SK-N-SH (cell line): ENCODE measurements at regions not wholly inside any gene's neighbourhood (a gene's known extent, or its start where the extent isn't known, plus 50 kb on each side); places are given as distances from the start of the nearest gene placed in this dataset.

Source experiments
- CTCF ChIA-PET: fragments of 300-600, 350-600 bp; formaldehyde crosslinking; extraction: SDS; loops from one replicate; lab custom pipeline; 2021; lab: Yijun Ruan, JAX
- POLR2A ChIA-PET: fragments of 350-600 bp; sonication (Branson Sonifier 250); formaldehyde crosslinking; extraction: SDS; loops from one replicate; lab custom pipeline; 2020; ENCODE audit warnings: antibody characterized with exemption, inconsistent platforms; lab: Yijun Ruan, JAX
- DNase-seq: peaks from one replicate; pipeline ENCODE4 v3.0.0; 2012
- H2AFZ ChIP-seq: fragments of 200-600 bp; sonication (generic); 2 replicates; pipeline ENCODE4 v1.8.1; 2016; ENCODE audit warnings: antibody characterized with exemption, mild to moderate bottlenecking, low read depth
- H3F3A ChIP-seq: fragments of 200-600 bp; sonication (generic); replicated peaks from 2 replicates; pipeline ENCODE3; 2016; ENCODE audit warnings: antibody characterized with exemption, mild to moderate bottlenecking; ENCODE audit not compliant: insufficient read depth
- H3K27ac ChIP-seq, 2 experiments: fragments of 200-500 bp in 1 of 2; fragments of 200-600 bp in 1 of 2; sonication (Bioruptor generic) in 1 of 2; sonication (generic), shearing (Covaris generic) in 1 of 2; 2 replicates each; pipeline versions ENCODE4 v1.5.1 to v1.6.1; 2014 to 2016; ENCODE audit warnings: low read depth in 2 of 2, inconsistent platforms in 1 of 2, low read length in 1 of 2, mild to moderate bottlenecking in 1 of 2, mixed read lengths in 1 of 2
- H3K27me3 ChIP-seq: fragments of 200-600 bp; sonication (generic), shearing (Covaris generic); 2 replicates; pipeline ENCODE4 v1.6.1; 2016; ENCODE audit warnings: mixed run types; ENCODE audit not compliant: insufficient read depth
- H3K36me3 ChIP-seq, 2 experiments: fragments of 200-500 bp in 1 of 2; fragments of 200-600 bp in 1 of 2; sonication (Bioruptor generic) in 1 of 2; sonication (generic) in 1 of 2; replicated peaks in 1 of 2; 2 replicates each; pipeline versions ENCODE3 to v1.5.1; 2014 to 2016; ENCODE audit warnings: low read length in 1 of 2, mild to moderate bottlenecking in 1 of 2; ENCODE audit not compliant: insufficient read depth in 2 of 2, control insufficient read depth in 1 of 2
- H3K4me1 ChIP-seq, 2 experiments: fragments of 200-500 bp in 1 of 2; fragments of 200-600 bp in 1 of 2; sonication (Bioruptor generic) in 1 of 2; sonication (generic), shearing (Covaris generic) in 1 of 2; 2 replicates each; pipeline versions ENCODE4 v1.5.1 to v1.6.1; 2014 to 2016; ENCODE audit warnings: low read depth in 1 of 2, low read length in 1 of 2, mixed run types in 1 of 2; ENCODE audit not compliant: insufficient read depth in 2 of 2, control insufficient read depth in 1 of 2
- H3K4me2 ChIP-seq: fragments of 200-600 bp; sonication (generic), shearing (Covaris generic); 2 replicates; pipeline ENCODE4 v1.6.1; 2017; ENCODE audit warnings: mixed run types
- H3K4me3 ChIP-seq, 2 experiments: fragments of 200-500 bp in 1 of 2; fragments of 200-600 bp in 1 of 2; sonication (Bioruptor generic) in 1 of 2; sonication (generic), shearing (Covaris generic) in 1 of 2; 2 replicates each; pipeline versions ENCODE4 v1.5.1 to v1.8.1; 2014 to 2016; ENCODE audit warnings: low read depth in 2 of 2, inconsistent platforms in 1 of 2, low read length in 1 of 2, mild to moderate bottlenecking in 1 of 2, mixed read lengths in 1 of 2, moderate library complexity in 1 of 2
- H3K79me2 ChIP-seq: fragments of 200-600 bp; sonication (generic); 2 replicates; pipeline ENCODE4 v1.8.1; 2017; ENCODE audit warnings: mild to moderate bottlenecking; ENCODE audit not compliant: insufficient read depth
- H3K9ac ChIP-seq: fragments of 200-600 bp; sonication (generic); 2 replicates; pipeline ENCODE4 v1.6.1; 2017; ENCODE audit warnings: mixed run types
- H3K9me2 ChIP-seq: fragments of 200-600 bp; sonication (generic); 2 replicates; pipeline ENCODE4 v1.6.1; 2017; ENCODE audit warnings: mixed run types
- H3K9me3 ChIP-seq: fragments of 200-600 bp; sonication (generic); 2 replicates; pipeline ENCODE4 v1.6.1; 2017; ENCODE audit warnings: mixed run types, mild to moderate bottlenecking, moderate library complexity
- H4K20me1 ChIP-seq: fragments of 200-600 bp; sonication (generic); 2 replicates; pipeline ENCODE4 v1.6.1; 2017; ENCODE audit warnings: mild to moderate bottlenecking, mixed run types; ENCODE audit not compliant: insufficient read depth
- CHD2 ChIP-seq: fragments of 150-350 bp; IDR thresholded peaks from 2 replicates; pipeline ENCODE4 v1.6.1; 2018; ENCODE audit warnings: low read length; ENCODE audit not compliant: partially characterized antibody
- ELF1 ChIP-seq: IDR thresholded peaks from 2 replicates; pipeline ENCODE4 v1.4.0; 2012
- FOXM1 ChIP-seq: IDR thresholded peaks from 2 replicates; pipeline ENCODE4 v1.4.0; 2012; ENCODE audit warnings: low read depth, mild to moderate bottlenecking
- GABPA ChIP-seq: IDR thresholded peaks from 2 replicates; pipeline ENCODE4 v1.4.0; 2012; ENCODE audit warnings: low read depth, mild to moderate bottlenecking
- JUND ChIP-seq: IDR thresholded peaks from 2 replicates; pipeline ENCODE4 v1.4.0; 2012
- MEF2A ChIP-seq: IDR thresholded peaks from 2 replicates; pipeline ENCODE4 v1.4.0; 2012; ENCODE audit warnings: low read depth, borderline replicate concordance
- NFIC ChIP-seq: IDR thresholded peaks from 2 replicates; pipeline ENCODE4 v1.4.0; 2012; ENCODE audit warnings: borderline replicate concordance
- NRF1 ChIP-seq: IDR thresholded peaks from 2 replicates; pipeline ENCODE4 v1.6.1; 2012; ENCODE audit warnings: low read depth, mild to moderate bottlenecking, low read length
- PBX3 ChIP-seq: IDR thresholded peaks from 2 replicates; pipeline ENCODE4; 2012
- POLR2AphosphoS5 ChIP-seq: IDR thresholded peaks from 2 replicates; pipeline ENCODE4 v1.6.1; 2012; ENCODE audit warnings: low read depth, low read length
- RFX5 ChIP-seq: IDR thresholded peaks from 2 replicates; pipeline ENCODE4 v1.6.1; 2012; ENCODE audit warnings: mild to moderate bottlenecking, improper control_type of control experiment, low read length
- SIN3A ChIP-seq: IDR thresholded peaks from 2 replicates; pipeline ENCODE4 v1.6.1; 2012; ENCODE audit warnings: low read depth, mild to moderate bottlenecking, low read length, moderate library complexity, borderline replicate concordance
- SMC3 ChIP-seq: IDR thresholded peaks from 2 replicates; pipeline ENCODE4 v1.6.1; 2012; ENCODE audit warnings: low read depth, low read length, improper control_type of control experiment
- TCF12 ChIP-seq: IDR thresholded peaks from 2 replicates; pipeline ENCODE4 v1.4.0; 2012
- USF2 ChIP-seq: fragments of 150-350 bp; IDR thresholded peaks from 2 replicates; pipeline ENCODE4 v1.6.1; 2017; ENCODE audit warnings: antibody characterized with exemption, low read length, low read depth, borderline replicate concordance
- WGBS: methylation state at CpG from one replicate; pipeline ENCODE4 v1.1.6; 2017; ENCODE audit warnings: low lambda C conversion rate; 5-methylcytosine and 5-hydroxymethylcytosine counted together
- TF ChIP-seq, protein P1 (sequence below): IDR thresholded peaks from 2 replicates; pipeline ENCODE4 v1.4.0; 2012; ENCODE audit warnings: low read depth, borderline replicate concordance
- TF ChIP-seq, protein P2 (sequence below): IDR thresholded peaks from 2 replicates; pipeline ENCODE4 v1.4.0; 2012; ENCODE audit warnings: low read depth, borderline replicate concordance
- TF ChIP-seq, protein P3 (sequence below): IDR thresholded peaks from 2 replicates; pipeline ENCODE4 v1.4.0; 2012; ENCODE audit warnings: low read depth

DNA sequence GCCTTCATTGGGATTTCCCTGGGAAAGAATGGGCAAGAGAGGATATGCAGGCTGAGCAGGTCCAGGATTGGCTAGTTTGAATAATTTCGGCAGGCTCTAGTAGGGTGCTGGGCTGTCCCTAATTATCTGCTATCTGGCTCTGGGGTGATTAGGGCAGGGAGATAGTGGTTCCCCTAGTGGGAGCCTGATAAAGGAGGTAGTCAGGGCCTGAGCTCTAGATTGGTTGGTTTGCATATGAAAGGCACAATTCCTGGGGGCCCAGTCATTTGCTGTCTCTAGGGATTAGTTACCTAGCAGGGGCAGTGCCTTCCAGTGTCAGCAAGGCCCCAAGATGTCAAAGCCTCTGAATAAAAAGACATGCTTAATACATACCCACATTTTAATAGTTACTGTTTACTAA lies 690.1 kb upstream of the KLHL29 start:
- ChIA-PET CTCF (interaction anchor here (1.3 kb wide), 1 partner anchor 34 kb away, joined by 3 read pairs; no protein-coding TSS in a partner anchor), POLR2A (no interaction called here)
- Histone ChIP-seq H3K9me2 (no peaks in the 10 kb centered on the region), H3K27ac (no peak overlapping the region), H3K4me2 (no peak overlapping the region), H3K4me3 (no peak overlapping the region), H3K4me1 (no peaks in the 10 kb centered on the region), H3K9ac (no peak overlapping the region), H4K20me1 (no peaks in the 10 kb centered on the region), H3K9me3 (no peaks in the 10 kb centered on the region), H3K36me3 (no peaks in the 10 kb centered on the region), H3K27me3 (no peaks in the 10 kb centered on the region), H2AFZ (no peak overlapping the region), H3K79me2 (no peaks in the 10 kb centered on the region), H3F3A (no peaks in the 10 kb centered on the region)
- TF ChIP-seq, protein P1, sequence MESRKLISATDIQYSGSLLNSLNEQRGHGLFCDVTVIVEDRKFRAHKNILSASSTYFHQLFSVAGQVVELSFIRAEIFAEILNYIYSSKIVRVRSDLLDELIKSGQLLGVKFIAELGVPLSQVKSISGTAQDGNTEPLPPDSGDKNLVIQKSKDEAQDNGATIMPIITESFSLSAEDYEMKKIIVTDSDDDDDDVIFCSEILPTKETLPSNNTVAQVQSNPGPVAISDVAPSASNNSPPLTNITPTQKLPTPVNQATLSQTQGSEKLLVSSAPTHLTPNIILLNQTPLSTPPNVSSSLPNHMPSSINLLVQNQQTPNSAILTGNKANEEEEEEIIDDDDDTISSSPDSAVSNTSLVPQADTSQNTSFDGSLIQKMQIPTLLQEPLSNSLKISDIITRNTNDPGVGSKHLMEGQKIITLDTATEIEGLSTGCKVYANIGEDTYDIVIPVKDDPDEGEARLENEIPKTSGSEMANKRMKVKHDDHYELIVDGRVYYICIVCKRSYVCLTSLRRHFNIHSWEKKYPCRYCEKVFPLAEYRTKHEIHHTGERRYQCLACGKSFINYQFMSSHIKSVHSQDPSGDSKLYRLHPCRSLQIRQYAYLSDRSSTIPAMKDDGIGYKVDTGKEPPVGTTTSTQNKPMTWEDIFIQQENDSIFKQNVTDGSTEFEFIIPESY, result no peak
- TF ChIP-seq GABPA (no peak), ELF1 (no peak), PBX3 (no peak), NFIC (no peak), CHD2 (no peak), POLR2AphosphoS5 (no peak), RFX5 (no peak), NRF1 (no peak), TCF12 (no peak), JUND (no peak), FOXM1 (no peak), USF2 (no peak), SMC3 (no peak), MEF2A (no peak), SIN3A (no peak)
- TF ChIP-seq, protein P2, sequence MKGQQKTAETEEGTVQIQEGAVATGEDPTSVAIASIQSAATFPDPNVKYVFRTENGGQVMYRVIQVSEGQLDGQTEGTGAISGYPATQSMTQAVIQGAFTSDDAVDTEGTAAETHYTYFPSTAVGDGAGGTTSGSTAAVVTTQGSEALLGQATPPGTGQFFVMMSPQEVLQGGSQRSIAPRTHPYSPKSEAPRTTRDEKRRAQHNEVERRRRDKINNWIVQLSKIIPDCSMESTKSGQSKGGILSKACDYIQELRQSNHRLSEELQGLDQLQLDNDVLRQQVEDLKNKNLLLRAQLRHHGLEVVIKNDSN, result no peak
- TF ChIP-seq, protein P3, sequence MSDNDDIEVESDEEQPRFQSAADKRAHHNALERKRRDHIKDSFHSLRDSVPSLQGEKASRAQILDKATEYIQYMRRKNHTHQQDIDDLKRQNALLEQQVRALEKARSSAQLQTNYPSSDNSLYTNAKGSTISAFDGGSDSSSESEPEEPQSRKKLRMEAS, result no peak
- WGBS, result 13% methylated on average over 1 of the region's 1 CpG
- no peak for DNase-seq
